Parathyroid adenoma (tissue), 2 donors: ENCODE measurements at regions not wholly inside any gene's neighbourhood (a gene's known extent, or its start where the extent isn't known, plus 50 kb on each side); places are given as distances from the start of the nearest gene placed in this dataset.

ENCODE experiments used
- H2AFZ ChIP-seq: fragments of 300-600 bp; sonication (generic); one replicate; pipeline ENCODE4 v1.7.0; 2017; ENCODE audit warnings: antibody characterized with exemption, mild to moderate bottlenecking
- H3K27ac ChIP-seq: fragments of 300-600 bp; sonication (generic); one replicate; pipeline ENCODE4 v1.7.0; 2017
- H3K27me3 ChIP-seq: fragments of 300-600 bp; sonication (generic); one replicate; pipeline ENCODE4 v1.7.0; 2017; ENCODE audit warnings: low read length; ENCODE audit not compliant: control insufficient read depth, insufficient read depth
- H3K36me3 ChIP-seq: fragments of 300-600 bp; sonication (generic); one replicate; pipeline ENCODE4 v1.7.0; 2017; ENCODE audit warnings: low read length; ENCODE audit not compliant: control insufficient read depth, insufficient read depth
- H3K4me1 ChIP-seq: fragments of 300-600 bp; sonication (generic); one replicate; pipeline ENCODE4 v1.7.0; 2017; ENCODE audit warnings: control low read depth
- H3K4me2 ChIP-seq: fragments of 300-600 bp; sonication (generic); one replicate; pipeline ENCODE4 v1.7.0; 2017; ENCODE audit warnings: low read length
- H3K4me3 ChIP-seq: fragments of 300-600 bp; sonication (generic); one replicate; pipeline ENCODE4 v1.7.0; 2017; ENCODE audit warnings: low read depth, low read length
- H3K79me2 ChIP-seq: fragments of 300-600 bp; sonication (generic); one replicate; pipeline ENCODE4 v1.7.0; 2017; ENCODE audit warnings: control low read depth
- H3K9ac ChIP-seq: fragments of 300-600 bp; sonication (generic); one replicate; pipeline ENCODE4 v1.7.0; 2017; ENCODE audit warnings: mild to moderate bottlenecking
- H3K9me3 ChIP-seq: fragments of 300-600 bp; sonication (generic); one replicate; pipeline ENCODE4 v1.7.0; 2017; ENCODE audit warnings: low read length; ENCODE audit not compliant: control insufficient read depth
- CTCF ChIP-seq: fragments of 300-600 bp; sonication (generic); IDR thresholded peaks from one replicate; pipeline ENCODE4 v1.7.0; 2017; ENCODE audit warnings: antibody characterized with exemption, mild to moderate bottlenecking
- donor health status: primary hyperparathyroidism.

- Histone ChIP-seq H3K9me3 (no peaks in the 10 kb centered on the region), H3K4me1 (no peaks in the 10 kb centered on the region), H3K9ac (no peak overlapping the region), H3K4me2 (no peak overlapping the region), H3K4me3 (no peak overlapping the region), H3K27me3 (no peaks in the 10 kb centered on the region), H3K36me3 (no peaks in the 10 kb centered on the region), H3K27ac (no peak overlapping the region), H2AFZ (no peak overlapping the region), H3K79me2 (no peaks in the 10 kb centered on the region)
- TF ChIP-seq CTCF: no peak
These were observed 146.7 kb downstream of the PSMG1 start for GRCh38 chr21:39036581-39036980.

- no peaks in the 10 kb centered on the region for H3K27me3 ChIP-seq
- H3K36me3 ChIP-seq: no peaks in the 10 kb centered on the region
- H3K79me2 ChIP-seq: no peaks in the 10 kb centered on the region
- no peaks in the 10 kb centered on the region for H3K4me1 ChIP-seq
- no peak overlapping the region for H3K9ac ChIP-seq
- H3K4me3 ChIP-seq: no peak overlapping the region
- H2AFZ ChIP-seq: no peak overlapping the region
- no peak overlapping the region for H3K4me2 ChIP-seq
- no peak overlapping the region for H3K27ac ChIP-seq
- no peak for TF ChIP-seq CTCF
- H3K9me3 ChIP-seq: no peaks in the 10 kb centered on the region
These were observed 148.4 kb downstream of the PSMG1 start for GRCh38 chr21:39034590-39035536.

GRCh38 chr21:39033878-39034589 is 149.2 kb downstream of the PSMG1 start:
- Histone ChIP-seq H3K27ac (no peak overlapping the region), H3K79me2 (no peaks in the 10 kb centered on the region), H3K36me3 (no peaks in the 10 kb centered on the region), H2AFZ (no peak overlapping the region), H3K9me3 (no peaks in the 10 kb centered on the region), H3K4me1 (no peaks in the 10 kb centered on the region), H3K4me2 (no peak overlapping the region), H3K9ac (no peak overlapping the region), H3K4me3 (no peak overlapping the region), H3K27me3 (no peaks in the 10 kb centered on the region)
- TF ChIP-seq CTCF: no peak

GRCh38 chr21:39029900-39030884 is 153.1 kb downstream of the PSMG1 start:
- Histone ChIP-seq H3K36me3 (no peaks in the 10 kb centered on the region), H3K9me3 (no peaks in the 10 kb centered on the region), H3K9ac (no peak overlapping the region), H3K4me1 (no peaks in the 10 kb centered on the region), H3K27ac (no peak overlapping the region), H3K4me2 (no peak overlapping the region), H3K79me2 (no peaks in the 10 kb centered on the region), H3K4me3 (no peak overlapping the region), H2AFZ (no peak overlapping the region), H3K27me3 (no peaks in the 10 kb centered on the region)
- TF ChIP-seq CTCF: no peak
